PFSK-1 (cell line): ENCODE measurements at regions not wholly inside any gene's neighbourhood (a gene's known extent, or its start where the extent isn't known, plus 50 kb on each side); places are given as distances from the start of the nearest gene placed in this dataset.

Experiments
- POLR2AphosphoS5 ChIP-seq: IDR thresholded peaks from 2 replicates; pipeline ENCODE4 v1.6.1; 2012; ENCODE audit warnings: low read depth, mild to moderate bottlenecking, control low read depth, low read length, moderate library complexity
- REST ChIP-seq, 2 experiments: IDR thresholded peaks; 2 replicates each; pipeline versions ENCODE4 v1.6.1 to v1.8.0; 2011 to 2012; ENCODE audit warnings: low read depth in 2 of 2, low read length in 2 of 2, control low read depth in 1 of 2, inconsistent platforms in 1 of 2, mild to moderate bottlenecking in 1 of 2, moderate library complexity in 1 of 2; ENCODE audit not compliant: insufficient read depth in 1 of 2
- SIN3A ChIP-seq: IDR thresholded peaks from 2 replicates; pipeline ENCODE4 v1.6.1; 2012; ENCODE audit warnings: mild to moderate bottlenecking, low read length, moderate library complexity, borderline replicate concordance; ENCODE audit not compliant: insufficient read depth

- TF ChIP-seq SIN3A (no peak), POLR2AphosphoS5 (no peak), REST (IDR thresholded peaks at IDR 0.05; ENCODE audit: insufficient read depth in 1 of 2, low read depth in 2 of 2, low read length in 2 of 2) (no peak)
Observed at GRCh38 chr11:127709960-127710359, 709.4 kb upstream of the KIRREL3 start.
